GM23338 (cell line): ENCODE measurements at regions not wholly inside any gene's neighbourhood (a gene's known extent, or its start where the extent isn't known, plus 50 kb on each side); places are given as distances from the start of the nearest gene placed in this dataset.

ENCODE experiments used
- ATAC-seq: fragments of 200-7000 bp; cut with Tn5 transposase; 3 replicates; pipeline ENCODE4 v1.9.1; 2020
- DNase-seq: peaks from one replicate; pipeline ENCODE4 v3.0.0-alpha.2; 2015; ENCODE audit warnings: low spot score
- H2AFZ ChIP-seq: fragments of 200-600 bp; sonication (generic); 2 replicates; pipeline ENCODE4 v1.8.0; 2016; ENCODE audit warnings: antibody characterized with exemption, mild to moderate bottlenecking, moderate library complexity
- H3F3A ChIP-seq: fragments of 200-600 bp; sonication (generic); replicated peaks from 2 replicates; pipeline ENCODE4 v1.8.0; 2017; ENCODE audit warnings: antibody characterized with exemption, mixed run types, low read depth
- H3K27ac ChIP-seq: fragments of 200-600 bp; sonication (generic); 2 replicates; pipeline ENCODE4 v1.6.1; 2016; ENCODE audit warnings: low read depth
- H3K27me3 ChIP-seq: fragments of 200-600 bp; sonication (generic); 2 replicates; pipeline ENCODE4 v1.8.0; 2016; ENCODE audit warnings: mild to moderate bottlenecking, mixed run types, moderate library complexity; ENCODE audit not compliant: insufficient read depth
- H3K36me3 ChIP-seq: fragments of 200-600 bp; sonication (generic); 2 replicates; pipeline ENCODE4 v1.8.0; 2016; ENCODE audit warnings: mild to moderate bottlenecking; ENCODE audit not compliant: insufficient read depth
- H3K4me1 ChIP-seq: fragments of 200-600 bp; sonication (generic); 2 replicates; pipeline ENCODE4 v1.8.0; 2016; ENCODE audit warnings: mild to moderate bottlenecking, moderate library complexity; ENCODE audit not compliant: insufficient read depth
- H3K4me2 ChIP-seq: fragments of 200-600 bp; sonication (generic); 2 replicates; pipeline ENCODE4 v1.7.1; 2017; ENCODE audit warnings: mixed run types
- H3K4me3 ChIP-seq: fragments of 200-600 bp; sonication (generic); 2 replicates; pipeline ENCODE4 v1.6.1; 2016; ENCODE audit warnings: mixed run types
- H3K79me2 ChIP-seq: fragments of 200-600 bp; sonication (generic); replicated peaks from 2 replicates; pipeline ENCODE4 v1.8.0; 2017; ENCODE audit warnings: mild to moderate bottlenecking; ENCODE audit not compliant: insufficient read depth
- H3K9me2 ChIP-seq: fragments of 200-600 bp; sonication (generic); 2 replicates; pipeline ENCODE4 v1.8.0; 2017; ENCODE audit not compliant: insufficient read depth
- H4K20me1 ChIP-seq: fragments of 200-600 bp; sonication (generic); replicated peaks from 2 replicates; pipeline ENCODE4 v1.8.0; 2017; ENCODE audit warnings: mild to moderate bottlenecking; ENCODE audit not compliant: insufficient read depth
- H3K27ac Mint-ChIP-seq: 2 replicates; pipeline ENCODE4 v1.8.0; 2020; ENCODE audit warnings: inconsistent platforms, mild to moderate bottlenecking, moderate library complexity, mixed read lengths
- H3K27me3 Mint-ChIP-seq: 3 replicates; pipeline ENCODE4 v1.8.0; 2022; ENCODE audit warnings: low read depth, mild to moderate bottlenecking, moderate library complexity, mixed read lengths, inconsistent platforms; ENCODE audit not compliant: insufficient read depth, poor library complexity
- H3K36me3 Mint-ChIP-seq: 3 replicates; pipeline ENCODE4 v1.8.0; 2021; ENCODE audit warnings: low read depth, mild to moderate bottlenecking, inconsistent platforms, moderate library complexity, mixed read lengths
- H3K4me1 Mint-ChIP-seq: 3 replicates; pipeline ENCODE4 v1.8.0; 2020; ENCODE audit warnings: mild to moderate bottlenecking, inconsistent platforms, mixed read lengths
- H3K4me3 Mint-ChIP-seq: 3 replicates; pipeline ENCODE4 v1.8.0; 2021; ENCODE audit warnings: moderate library complexity, mild to moderate bottlenecking, inconsistent platforms, mixed read lengths
- H3K9me3 Mint-ChIP-seq: 3 replicates; pipeline ENCODE4 v1.8.0; 2020; ENCODE audit warnings: moderate library complexity, mild to moderate bottlenecking, inconsistent platforms, mixed read lengths
- CREB1 ChIP-seq: fragments of 250-450 bp; sonication (Bioruptor Pico); IDR thresholded peaks from 2 replicates; pipeline ENCODE4 v1.5.0; 2020; ENCODE audit warnings: low read depth, mild to moderate bottlenecking, moderate library complexity
- EZH2phosphoT487 ChIP-seq: fragments of 200-600 bp; sonication (generic); IDR thresholded peaks from one replicate; pipeline ENCODE4 v1.8.1; 2018; ENCODE audit warnings: antibody characterized with exemption; ENCODE audit not compliant: unreplicated experiment
- JUNB ChIP-seq: IDR thresholded peaks from one replicate; pipeline ENCODE4 v1.6.1; 2016; ENCODE audit warnings: antibody characterized with exemption; ENCODE audit not compliant: unreplicated experiment
- NANOG ChIP-seq: IDR thresholded peaks from 2 replicates; pipeline ENCODE4 v1.6.1; 2016; ENCODE audit warnings: antibody characterized with exemption, borderline replicate concordance
- POLR2AphosphoS5 ChIP-seq: IDR thresholded peaks from 2 replicates; pipeline ENCODE4 v1.6.1; 2016; ENCODE audit warnings: antibody characterized with exemption, low read depth
- STAT1 ChIP-seq: IDR thresholded peaks from one replicate; pipeline ENCODE4 v1.6.1; 2016; ENCODE audit warnings: antibody characterized with exemption; ENCODE audit not compliant: unreplicated experiment
- ZNF114 ChIP-seq: fragments of 250-450 bp; sonication (Bioruptor Pico); IDR thresholded peaks from 2 replicates; pipeline ENCODE4 v1.5.0; 2020; ENCODE audit warnings: mild to moderate bottlenecking, moderate library complexity
- TF ChIP-seq, protein P1 (sequence below): fragments of 250-450 bp; sonication (Bioruptor Pico); IDR thresholded peaks from 2 replicates; pipeline ENCODE4 v1.5.0; 2020; ENCODE audit warnings: mild to moderate bottlenecking, moderate library complexity
- TF ChIP-seq, protein P2 (sequence below): IDR thresholded peaks from 2 replicates; pipeline ENCODE4 v1.6.1; 2016; ENCODE audit warnings: antibody characterized with exemption
- TF ChIP-seq, protein P3 (sequence below): IDR thresholded peaks from one replicate; pipeline ENCODE4 v1.6.1; 2018; ENCODE audit warnings: antibody characterized with exemption; ENCODE audit not compliant: unreplicated experiment
- TF ChIP-seq, protein P4 (sequence below), 2 experiments: fragments of 200-600 bp in 1 of 2; sonication (generic) in 1 of 2; conservative IDR thresholded peaks; 2 replicates each; pipeline versions ENCODE4 v1.5.1 to v1.6.1; 2016 to 2017; ENCODE audit warnings: antibody characterized with exemption in 2 of 2, low read depth in 2 of 2, mild to moderate bottlenecking in 2 of 2, moderate library complexity in 1 of 2

DNA sequence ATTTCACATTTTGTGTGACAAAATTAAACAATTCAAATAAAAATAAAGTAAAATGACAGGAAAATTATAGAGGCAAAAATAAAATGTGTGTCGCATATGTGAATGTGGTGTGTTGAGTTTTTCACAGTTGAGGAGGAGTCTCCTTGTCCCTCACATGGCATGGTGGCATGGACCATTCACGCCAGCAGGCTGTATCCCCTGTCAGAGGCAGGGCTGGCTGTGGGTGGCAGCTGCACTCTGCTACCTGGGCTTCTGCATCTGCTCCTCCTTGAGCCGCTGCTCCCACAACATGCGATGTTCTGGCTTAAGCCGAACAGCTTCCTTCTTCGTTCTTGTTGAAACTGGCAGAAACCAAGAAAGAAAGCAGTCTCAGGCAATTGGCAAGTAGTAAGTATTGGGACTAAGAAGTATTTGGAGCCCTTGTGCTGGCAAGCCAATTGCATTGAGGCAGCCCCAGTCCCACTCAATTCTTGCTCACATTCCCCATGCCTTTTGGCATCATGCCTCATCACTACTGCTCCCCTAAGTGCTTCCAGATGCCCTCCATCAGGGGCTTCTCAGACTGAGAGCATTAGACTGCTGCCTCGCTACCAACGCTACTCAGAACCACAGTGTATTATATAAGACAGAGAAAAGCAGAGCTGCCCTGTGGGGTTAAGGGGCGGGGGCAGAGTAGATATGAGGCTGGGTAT lies 177.9 kb upstream of the NABP1 start (continued):
- TF ChIP-seq, protein P1, sequence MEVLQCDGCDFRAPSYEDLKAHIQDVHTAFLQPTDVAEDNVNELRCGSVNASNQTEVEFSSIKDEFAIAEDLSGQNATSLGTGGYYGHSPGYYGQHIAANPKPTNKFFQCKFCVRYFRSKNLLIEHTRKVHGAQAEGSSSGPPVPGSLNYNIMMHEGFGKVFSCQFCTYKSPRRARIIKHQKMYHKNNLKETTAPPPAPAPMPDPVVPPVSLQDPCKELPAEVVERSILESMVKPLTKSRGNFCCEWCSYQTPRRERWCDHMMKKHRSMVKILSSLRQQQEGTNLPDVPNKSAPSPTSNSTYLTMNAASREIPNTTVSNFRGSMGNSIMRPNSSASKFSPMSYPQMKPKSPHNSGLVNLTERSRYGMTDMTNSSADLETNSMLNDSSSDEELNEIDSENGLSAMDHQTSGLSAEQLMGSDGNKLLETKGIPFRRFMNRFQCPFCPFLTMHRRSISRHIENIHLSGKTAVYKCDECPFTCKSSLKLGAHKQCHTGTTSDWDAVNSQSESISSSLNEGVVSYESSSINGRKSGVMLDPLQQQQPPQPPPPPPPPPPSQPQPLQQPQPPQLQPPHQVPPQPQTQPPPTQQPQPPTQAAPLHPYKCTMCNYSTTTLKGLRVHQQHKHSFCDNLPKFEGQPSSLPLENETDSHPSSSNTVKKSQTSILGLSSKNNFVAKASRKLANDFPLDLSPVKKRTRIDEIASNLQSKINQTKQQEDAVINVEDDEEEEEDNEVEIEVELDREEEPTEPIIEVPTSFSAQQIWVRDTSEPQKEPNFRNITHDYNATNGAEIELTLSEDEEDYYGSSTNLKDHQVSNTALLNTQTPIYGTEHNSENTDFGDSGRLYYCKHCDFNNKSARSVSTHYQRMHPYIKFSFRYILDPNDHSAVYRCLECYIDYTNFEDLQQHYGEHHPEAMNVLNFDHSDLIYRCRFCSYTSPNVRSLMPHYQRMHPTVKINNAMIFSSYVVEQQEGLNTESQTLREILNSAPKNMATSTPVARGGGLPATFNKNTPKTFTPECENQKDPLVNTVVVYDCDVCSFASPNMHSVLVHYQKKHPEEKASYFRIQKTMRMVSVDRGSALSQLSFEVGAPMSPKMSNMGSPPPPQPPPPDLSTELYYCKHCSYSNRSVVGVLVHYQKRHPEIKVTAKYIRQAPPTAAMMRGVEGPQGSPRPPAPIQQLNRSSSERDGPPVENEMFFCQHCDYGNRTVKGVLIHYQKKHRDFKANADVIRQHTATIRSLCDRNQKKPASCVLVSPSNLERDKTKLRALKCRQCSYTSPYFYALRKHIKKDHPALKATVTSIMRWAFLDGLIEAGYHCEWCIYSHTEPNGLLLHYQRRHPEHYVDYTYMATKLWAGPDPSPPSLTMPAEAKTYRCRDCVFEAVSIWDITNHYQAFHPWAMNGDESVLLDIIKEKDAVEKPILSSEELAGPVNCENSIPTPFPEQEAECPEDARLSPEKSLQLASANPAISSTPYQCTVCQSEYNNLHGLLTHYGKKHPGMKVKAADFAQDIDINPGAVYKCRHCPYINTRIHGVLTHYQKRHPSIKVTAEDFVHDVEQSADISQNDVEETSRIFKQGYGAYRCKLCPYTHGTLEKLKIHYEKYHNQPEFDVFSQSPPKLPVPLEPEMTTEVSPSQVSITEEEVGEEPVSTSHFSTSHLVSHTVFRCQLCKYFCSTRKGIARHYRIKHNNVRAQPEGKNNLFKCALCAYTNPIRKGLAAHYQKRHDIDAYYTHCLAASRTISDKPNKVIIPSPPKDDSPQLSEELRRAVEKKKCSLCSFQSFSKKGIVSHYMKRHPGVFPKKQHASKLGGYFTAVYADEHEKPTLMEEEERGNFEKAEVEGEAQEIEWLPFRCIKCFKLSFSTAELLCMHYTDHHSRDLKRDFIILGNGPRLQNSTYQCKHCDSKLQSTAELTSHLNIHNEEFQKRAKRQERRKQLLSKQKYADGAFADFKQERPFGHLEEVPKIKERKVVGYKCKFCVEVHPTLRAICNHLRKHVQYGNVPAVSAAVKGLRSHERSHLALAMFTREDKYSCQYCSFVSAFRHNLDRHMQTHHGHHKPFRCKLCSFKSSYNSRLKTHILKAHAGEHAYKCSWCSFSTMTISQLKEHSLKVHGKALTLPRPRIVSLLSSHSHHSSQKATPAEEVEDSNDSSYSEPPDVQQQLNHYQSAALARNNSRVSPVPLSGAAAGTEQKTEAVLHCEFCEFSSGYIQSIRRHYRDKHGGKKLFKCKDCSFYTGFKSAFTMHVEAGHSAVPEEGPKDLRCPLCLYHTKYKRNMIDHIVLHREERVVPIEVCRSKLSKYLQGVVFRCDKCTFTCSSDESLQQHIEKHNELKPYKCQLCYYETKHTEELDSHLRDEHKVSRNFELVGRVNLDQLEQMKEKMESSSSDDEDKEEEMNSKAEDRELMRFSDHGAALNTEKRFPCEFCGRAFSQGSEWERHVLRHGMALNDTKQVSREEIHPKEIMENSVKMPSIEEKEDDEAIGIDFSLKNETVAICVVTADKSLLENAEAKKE: no peak

DNA sequence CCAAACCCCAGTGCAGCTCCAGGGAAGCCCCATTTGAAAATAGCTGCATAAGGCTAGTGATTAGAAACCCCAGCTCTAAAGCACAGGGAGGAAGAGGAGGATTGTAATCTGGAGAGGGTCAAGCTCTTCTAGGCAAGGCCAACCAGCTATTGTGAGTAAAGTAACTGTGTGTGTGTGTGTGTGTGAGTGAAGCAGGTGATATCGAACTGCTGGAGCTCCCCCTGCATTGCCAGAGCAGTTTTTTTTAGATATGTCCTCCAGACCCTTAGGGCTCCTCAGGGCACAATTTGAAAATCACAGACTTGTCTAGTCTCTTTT lies 177.4 kb upstream of the NABP1 start:
- no peak for DNase-seq
- Histone ChIP-seq H3K4me2 (no peak overlapping the region), H2AFZ (no peak overlapping the region; the same call in 1 of the 2 replicates), H3K27me3 (no peaks in the 10 kb centered on the region), H3K79me2 (no peaks in the 10 kb centered on the region), H3K27ac (no peak overlapping the region), H3K4me1 (peaks cover 26% of the 10 kb centered on the region), H3K9me2 (no peaks in the 10 kb centered on the region; the same call in 1 of the 2 replicates), H3F3A (no peaks in the 10 kb centered on the region), H4K20me1 (no peaks in the 10 kb centered on the region), H3K4me3 (no peak overlapping the region), H3K36me3 (no peaks in the 10 kb centered on the region)
- Mint-ChIP-seq H3K4me3 (no peak overlapping the region), H3K4me1 (peaks cover 36% of the 10 kb centered on the region), H3K27me3 (peaks cover 8% of the 10 kb centered on the region), H3K27ac (no peak overlapping the region), H3K36me3 (peaks cover 15% of the 10 kb centered on the region; the same call in 2 of the 3 replicates), H3K9me3 (peaks cover 20% of the 10 kb centered on the region)
- ATAC-seq: no peak; the same call in 2 of the 3 replicates
- no peak for TF ChIP-seq ZNF114
- TF ChIP-seq, protein P2, sequence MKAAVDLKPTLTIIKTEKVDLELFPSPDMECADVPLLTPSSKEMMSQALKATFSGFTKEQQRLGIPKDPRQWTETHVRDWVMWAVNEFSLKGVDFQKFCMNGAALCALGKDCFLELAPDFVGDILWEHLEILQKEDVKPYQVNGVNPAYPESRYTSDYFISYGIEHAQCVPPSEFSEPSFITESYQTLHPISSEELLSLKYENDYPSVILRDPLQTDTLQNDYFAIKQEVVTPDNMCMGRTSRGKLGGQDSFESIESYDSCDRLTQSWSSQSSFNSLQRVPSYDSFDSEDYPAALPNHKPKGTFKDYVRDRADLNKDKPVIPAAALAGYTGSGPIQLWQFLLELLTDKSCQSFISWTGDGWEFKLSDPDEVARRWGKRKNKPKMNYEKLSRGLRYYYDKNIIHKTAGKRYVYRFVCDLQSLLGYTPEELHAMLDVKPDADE: no peak
- TF ChIP-seq POLR2AphosphoS5: no peak
- TF ChIP-seq NANOG: no peak
- TF ChIP-seq, protein P3, sequence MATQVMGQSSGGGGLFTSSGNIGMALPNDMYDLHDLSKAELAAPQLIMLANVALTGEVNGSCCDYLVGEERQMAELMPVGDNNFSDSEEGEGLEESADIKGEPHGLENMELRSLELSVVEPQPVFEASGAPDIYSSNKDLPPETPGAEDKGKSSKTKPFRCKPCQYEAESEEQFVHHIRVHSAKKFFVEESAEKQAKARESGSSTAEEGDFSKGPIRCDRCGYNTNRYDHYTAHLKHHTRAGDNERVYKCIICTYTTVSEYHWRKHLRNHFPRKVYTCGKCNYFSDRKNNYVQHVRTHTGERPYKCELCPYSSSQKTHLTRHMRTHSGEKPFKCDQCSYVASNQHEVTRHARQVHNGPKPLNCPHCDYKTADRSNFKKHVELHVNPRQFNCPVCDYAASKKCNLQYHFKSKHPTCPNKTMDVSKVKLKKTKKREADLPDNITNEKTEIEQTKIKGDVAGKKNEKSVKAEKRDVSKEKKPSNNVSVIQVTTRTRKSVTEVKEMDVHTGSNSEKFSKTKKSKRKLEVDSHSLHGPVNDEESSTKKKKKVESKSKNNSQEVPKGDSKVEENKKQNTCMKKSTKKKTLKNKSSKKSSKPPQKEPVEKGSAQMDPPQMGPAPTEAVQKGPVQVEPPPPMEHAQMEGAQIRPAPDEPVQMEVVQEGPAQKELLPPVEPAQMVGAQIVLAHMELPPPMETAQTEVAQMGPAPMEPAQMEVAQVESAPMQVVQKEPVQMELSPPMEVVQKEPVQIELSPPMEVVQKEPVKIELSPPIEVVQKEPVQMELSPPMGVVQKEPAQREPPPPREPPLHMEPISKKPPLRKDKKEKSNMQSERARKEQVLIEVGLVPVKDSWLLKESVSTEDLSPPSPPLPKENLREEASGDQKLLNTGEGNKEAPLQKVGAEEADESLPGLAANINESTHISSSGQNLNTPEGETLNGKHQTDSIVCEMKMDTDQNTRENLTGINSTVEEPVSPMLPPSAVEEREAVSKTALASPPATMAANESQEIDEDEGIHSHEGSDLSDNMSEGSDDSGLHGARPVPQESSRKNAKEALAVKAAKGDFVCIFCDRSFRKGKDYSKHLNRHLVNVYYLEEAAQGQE: no peak
- TF ChIP-seq JUNB: no peak
- TF ChIP-seq, protein P4, sequence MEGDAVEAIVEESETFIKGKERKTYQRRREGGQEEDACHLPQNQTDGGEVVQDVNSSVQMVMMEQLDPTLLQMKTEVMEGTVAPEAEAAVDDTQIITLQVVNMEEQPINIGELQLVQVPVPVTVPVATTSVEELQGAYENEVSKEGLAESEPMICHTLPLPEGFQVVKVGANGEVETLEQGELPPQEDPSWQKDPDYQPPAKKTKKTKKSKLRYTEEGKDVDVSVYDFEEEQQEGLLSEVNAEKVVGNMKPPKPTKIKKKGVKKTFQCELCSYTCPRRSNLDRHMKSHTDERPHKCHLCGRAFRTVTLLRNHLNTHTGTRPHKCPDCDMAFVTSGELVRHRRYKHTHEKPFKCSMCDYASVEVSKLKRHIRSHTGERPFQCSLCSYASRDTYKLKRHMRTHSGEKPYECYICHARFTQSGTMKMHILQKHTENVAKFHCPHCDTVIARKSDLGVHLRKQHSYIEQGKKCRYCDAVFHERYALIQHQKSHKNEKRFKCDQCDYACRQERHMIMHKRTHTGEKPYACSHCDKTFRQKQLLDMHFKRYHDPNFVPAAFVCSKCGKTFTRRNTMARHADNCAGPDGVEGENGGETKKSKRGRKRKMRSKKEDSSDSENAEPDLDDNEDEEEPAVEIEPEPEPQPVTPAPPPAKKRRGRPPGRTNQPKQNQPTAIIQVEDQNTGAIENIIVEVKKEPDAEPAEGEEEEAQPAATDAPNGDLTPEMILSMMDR (conservative IDR thresholded peaks at IDR 0.05; ENCODE audit: low read depth in 2 of 2): no peak
- no peak for TF ChIP-seq CREB1 (CRISPR knock-in tag)
- TF ChIP-seq EZH2phosphoT487: no peak
- no peak for TF ChIP-seq STAT1
